Smooth muscle cell of the brain vasculature (primary cell): ENCODE measurements at regions not wholly inside any gene's neighbourhood (a gene's known extent, or its start where the extent isn't known, plus 50 kb on each side); places are given as distances from the start of the nearest gene placed in this dataset.

Experiments used
- DNase-seq: peaks from one replicate; pipeline ENCODE4 v3.0.0-alpha.2; 2012; ENCODE audit warnings: low read depth, low spot score

- no peak for DNase-seq
These were observed 119.8 kb upstream of the SLC25A33 start for GRCh38 chr1:9419369-9420041.

GRCh38 chr1:9420835-9421532 is 118.3 kb upstream of the SLC25A33 start:
- DNase-seq = no peak

- DNase-seq = no peak
These were observed 117.8 kb upstream of the SLC25A33 start for GRCh38 chr1:9421533-9421873.

- DNase-seq = no peak
These were observed 116.9 kb upstream of the SLC25A33 start for GRCh38 chr1:9422321-9422720.

- no peak for DNase-seq
These were observed 116.3 kb upstream of the SLC25A33 start for GRCh38 chr1:9422911-9423505.

GRCh38 chr1:9424261-9424660 is 115.0 kb upstream of the SLC25A33 start:
- DNase-seq = no peak

DNA sequence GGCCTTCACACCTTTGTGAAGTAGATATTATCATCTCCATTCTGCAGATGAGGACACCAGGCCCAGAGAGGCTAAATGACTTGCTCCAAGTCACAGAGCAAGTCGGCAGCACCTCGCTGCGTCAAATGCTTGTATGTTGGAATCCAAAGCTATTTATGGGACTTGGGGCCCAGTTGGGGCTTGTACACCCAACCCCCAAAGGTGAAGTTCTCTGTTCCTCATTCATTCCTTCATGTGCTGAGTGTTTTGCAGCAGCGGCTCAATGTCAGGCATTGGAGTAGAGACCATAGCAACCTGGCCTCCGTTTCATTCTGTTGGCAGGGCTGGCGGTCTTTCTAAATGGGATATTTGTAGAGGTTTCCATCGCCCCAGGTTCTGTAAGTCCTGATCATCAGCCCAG is 113.4 kb upstream of the SLC25A33 start:
- DNase-seq = no peak

DNA sequence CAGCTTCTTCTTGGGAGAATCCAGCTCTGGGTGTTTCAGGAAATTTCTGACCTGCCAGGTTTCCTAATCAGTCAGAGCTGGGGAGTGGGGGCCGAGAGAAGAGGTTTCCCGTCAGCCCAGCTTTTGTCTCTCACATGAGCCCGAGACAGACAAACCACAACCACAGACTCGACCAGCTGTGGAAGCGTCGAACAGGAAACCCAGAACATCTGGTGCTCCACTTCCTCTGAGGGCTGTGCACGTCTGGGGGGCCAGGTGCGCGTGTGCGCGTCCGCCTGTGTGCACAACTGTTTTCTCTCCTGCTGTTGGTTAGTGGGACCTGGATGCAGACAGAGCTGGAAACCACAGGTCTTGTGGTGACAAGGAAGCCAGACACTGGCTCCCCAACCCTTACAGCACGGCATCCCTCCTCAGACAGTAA is 113.0 kb upstream of the SLC25A33 start:
- DNase-seq = no peak

DNA sequence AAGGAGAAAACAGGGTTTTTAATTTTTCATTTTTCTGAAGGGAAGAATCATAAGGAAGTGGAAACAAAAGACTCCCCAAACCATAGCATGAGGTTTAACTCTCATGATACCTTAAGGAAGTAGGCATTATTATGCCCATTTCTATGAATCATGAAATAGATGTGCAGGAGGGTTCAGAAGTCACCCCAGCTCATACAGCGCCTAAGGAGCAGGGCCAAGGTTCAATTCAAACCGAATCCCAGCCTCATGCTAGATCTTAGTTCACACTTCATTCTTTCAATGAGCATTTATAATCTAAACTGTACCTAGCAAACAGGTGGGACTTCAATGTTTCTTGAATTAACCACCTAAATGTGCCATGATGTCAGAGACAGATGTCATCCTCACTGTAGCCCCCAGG is 111.9 kb upstream of the SLC25A33 start:
- no peak for DNase-seq

GRCh38 chr1:9428601-9429341 is 110.5 kb upstream of the SLC25A33 start:
- DNase-seq = peak; percentile 98

DNA sequence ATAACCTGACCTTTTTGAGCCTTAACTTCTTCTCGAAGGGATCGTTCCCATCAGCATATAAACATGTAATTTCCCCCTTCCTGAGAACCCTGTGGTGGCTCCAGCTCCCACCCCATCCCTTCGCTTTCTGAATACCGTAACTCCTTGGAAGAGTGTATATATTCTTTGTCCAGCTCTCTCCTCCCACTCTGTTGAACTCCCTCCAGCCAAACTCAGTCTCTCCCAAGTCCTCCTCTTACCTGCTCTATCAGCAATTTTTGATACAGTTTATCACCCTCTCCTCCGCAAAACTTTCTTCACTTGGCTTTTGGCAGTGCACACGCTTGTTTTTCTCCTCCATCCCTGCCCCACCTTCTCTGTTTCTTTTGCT is 109.9 kb upstream of the SLC25A33 start:
- no peak for DNase-seq

GRCh38 chr1:9434247-9435152 is 104.8 kb upstream of the SLC25A33 start:
- DNase-seq = no peak

GRCh38 chr1:9435153-9435636 is 104.1 kb upstream of the SLC25A33 start:
- DNase-seq = no peak

- no peak for DNase-seq
These were observed 103.2 kb upstream of the SLC25A33 start for GRCh38 chr1:9435854-9436640.

DNA sequence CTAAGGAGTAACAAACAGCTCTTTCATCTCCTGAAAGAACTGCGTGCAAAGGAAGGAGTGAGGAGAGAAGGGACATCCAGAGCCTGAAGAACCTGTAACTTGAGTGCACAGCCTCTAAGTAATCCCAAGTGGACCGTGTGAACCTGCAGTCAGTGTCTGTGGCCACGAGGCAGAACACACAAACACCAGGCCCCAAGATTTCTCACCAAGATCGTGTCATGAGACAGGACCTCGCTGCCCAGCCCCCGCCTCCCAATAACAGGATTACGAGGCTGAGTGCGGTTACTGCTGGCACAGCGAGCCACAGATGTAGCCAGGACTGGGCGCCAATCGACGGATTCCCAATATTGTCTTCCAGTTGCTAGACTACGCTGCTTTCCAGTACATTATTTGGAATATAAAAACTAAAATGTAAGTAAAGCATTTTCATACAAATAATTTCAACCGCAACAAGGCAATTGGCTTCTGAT is 101.3 kb upstream of the SLC25A33 start:
- no peak for DNase-seq

- no peak for DNase-seq
These were observed 100.7 kb upstream of the SLC25A33 start for GRCh38 chr1:9438431-9439073.

- no peak for DNase-seq
These were observed 100.0 kb upstream of the SLC25A33 start for GRCh38 chr1:9439074-9439761.

GRCh38 chr1:9440261-9440660 is 99.0 kb upstream of the SLC25A33 start:
- no peak for DNase-seq

GRCh38 chr1:9440763-9441194 is 98.5 kb upstream of the SLC25A33 start:
- no peak for DNase-seq
